Common myeloid progenitor, CD34-positive (primary cell): ENCODE measurements at regions not wholly inside any gene's neighbourhood (a gene's known extent, or its start where the extent isn't known, plus 50 kb on each side); places are given as distances from the start of the nearest gene placed in this dataset.
A peak's percentile ranks its signal among the peaks of the same experiment; 100 is the strongest.

Source experiments
- CTCF ChIA-PET: fragments of 350-600 bp; sonication (Branson Sonifier 250); formaldehyde crosslinking; loops from one replicate; lab custom pipeline; 2021; ENCODE audit warnings: antibody characterized with exemption; lab: Charles Lee
- POLR2A ChIA-PET: fragments of 350-600 bp; sonication (Branson Sonifier 250); formaldehyde crosslinking; loops from one replicate; lab custom pipeline; 2021; ENCODE audit warnings: antibody characterized with exemption; lab: Charles Lee
- DNase-seq, 3 donors: peaks; one replicate each; pipeline versions ENCODE4 v3.0.0 to v3.0.0-alpha.2; 2013
- H3K27ac ChIP-seq, 2 experiments: 1 replicate in 1 of 2; 2 replicates in 1 of 2; pipeline ENCODE4 v1.7.0; 2013; ENCODE audit warnings: inconsistent platforms in 2 of 2, low read length in 2 of 2, mild to moderate bottlenecking in 2 of 2, low read depth in 1 of 2, moderate library complexity in 1 of 2; ENCODE audit not compliant: severe bottlenecking in 2 of 2, insufficient read depth in 1 of 2, poor library complexity in 1 of 2
- H3K27me3 ChIP-seq, 5 experiments: replicated peaks in 2 of 5; 1 replicate in 3 of 5; 2 replicates in 2 of 5; pipeline versions ENCODE4 v1.6.1 to v1.7.0; 2013; ENCODE audit warnings: low read length in 4 of 5, mild to moderate bottlenecking in 2 of 5, moderate library complexity in 2 of 5, inconsistent platforms in 1 of 5; ENCODE audit not compliant: insufficient read depth in 5 of 5, control insufficient read depth in 4 of 5
- H3K36me3 ChIP-seq, 4 experiments: 1 replicate in 2 of 4; 2 replicates in 2 of 4; pipeline versions ENCODE4 v1.6.1 to v1.7.0; 2013; ENCODE audit warnings: low read length in 3 of 4, control low read depth in 1 of 4, mild to moderate bottlenecking in 1 of 4; ENCODE audit not compliant: control insufficient read depth in 4 of 4, insufficient read depth in 4 of 4
- H3K4me1 ChIP-seq, 4 experiments: 1 replicate in 3 of 4; 2 replicates in 1 of 4; pipeline versions ENCODE4 v1.6.1 to v1.7.1; 2013; ENCODE audit warnings: low read length in 3 of 4, mild to moderate bottlenecking in 3 of 4, control low read depth in 1 of 4, inconsistent platforms in 1 of 4, moderate library complexity in 1 of 4; ENCODE audit not compliant: control insufficient read depth in 4 of 4, insufficient read depth in 4 of 4; ENCODE audit errors: control extremely low read depth in 1 of 4
- H3K4me3 ChIP-seq, 7 experiments: 1 replicate in 4 of 7; 2 replicates in 3 of 7; pipeline versions ENCODE4 v1.5.1 to v1.7.0; 2013; ENCODE audit warnings: mild to moderate bottlenecking in 7 of 7, low read length in 6 of 7, moderate library complexity in 6 of 7, inconsistent platforms in 2 of 7, low read depth in 2 of 7, control low read depth in 1 of 7; ENCODE audit not compliant: insufficient read depth in 4 of 7, control insufficient read depth in 1 of 7; ENCODE audit errors: extremely low read depth in 1 of 7
- H3K9me3 ChIP-seq, 5 experiments: 1 replicate in 4 of 5; 2 replicates in 1 of 5; pipeline versions ENCODE4 v1.6.1 to v1.7.1; 2013; ENCODE audit warnings: low read length in 4 of 5, mild to moderate bottlenecking in 2 of 5, inconsistent platforms in 1 of 5, low read depth in 1 of 5, moderate library complexity in 1 of 5; ENCODE audit not compliant: control insufficient read depth in 4 of 5, insufficient read depth in 2 of 5; ENCODE audit errors: control extremely low read depth in 1 of 5
- WGBS: methylation state at CpG from one replicate; pipeline ENCODE4 v1.1.5; 2013; ENCODE audit not compliant: insufficient coverage; 5-methylcytosine and 5-hydroxymethylcytosine counted together

GRCh38 chr3:101928890-101929289, 79.6 kb downstream of the NFKBIZ start:
- CTCF ChIA-PET = no interaction called here
- no peak overlapping the region for H3K4me3 ChIP-seq
- H3K9me3 ChIP-seq = no peaks in the 10 kb centered on the region
- no peaks in the 10 kb centered on the region for H3K27me3 ChIP-seq
- H3K36me3 ChIP-seq = no peaks in the 10 kb centered on the region
- WGBS = no CpG with 5 or more reads among the region's 1 CpG
- POLR2A ChIA-PET = no interaction called here
- DNase-seq = no peak
- peaks cover 0 to 14% (median 2%) of the 10 kb centered on the region in 4 experiments for H3K4me1 ChIP-seq
- H3K27ac ChIP-seq = no peak overlapping the region

DNA sequence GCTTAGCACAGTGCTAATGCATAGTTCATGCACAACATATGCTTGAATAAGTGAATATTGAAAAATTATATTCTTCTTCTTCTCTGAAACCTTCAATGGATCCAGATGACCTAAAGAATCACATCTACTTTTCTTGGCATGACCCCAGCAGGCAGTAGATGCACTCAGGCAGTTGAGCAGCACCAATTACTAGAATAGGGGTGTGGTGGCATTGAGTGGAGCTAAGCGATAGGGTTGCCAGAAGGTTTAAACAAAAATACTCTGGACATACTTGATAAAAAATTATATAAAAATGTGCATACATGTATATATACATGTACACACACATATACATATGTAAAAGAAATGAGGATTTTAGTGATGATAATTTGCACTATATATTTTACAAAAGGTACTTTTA, 81.8 kb downstream of the NFKBIZ start:
- no peak overlapping the region for H3K27ac ChIP-seq
- H3K9me3 ChIP-seq = no peaks in the 10 kb centered on the region
- H3K27me3 ChIP-seq = no peaks in the 10 kb centered on the region
- WGBS = no CpG with 5 or more reads among the region's 1 CpG
- POLR2A ChIA-PET = interaction anchor here (1.0 kb wide), 1 partner anchor 82 kb away, joined by 3 read pairs; the partner anchor contains the start of gene NFKBIZ
- H3K4me3 ChIP-seq = no peak overlapping the region
- peaks cover under 1 to 18% (median 10%) of the 10 kb centered on the region in 4 experiments for H3K4me1 ChIP-seq
- no peak for DNase-seq
- H3K36me3 ChIP-seq = no peaks in the 10 kb centered on the region
- CTCF ChIA-PET = no interaction called here

- POLR2A ChIA-PET = interaction anchor here (0.6 kb wide), 1 partner anchor 89 kb away, joined by 3 read pairs; no protein-coding TSS in a partner anchor
- WGBS = 75% methylated on average over 5 of the region's 6 CpGs
- Histone ChIP-seq H3K4me1 (peaks cover 8 to 27% (median 20%) of the 10 kb centered on the region in 4 experiments), H3K27me3 (no peaks in the 10 kb centered on the region), H3K27ac (no peak overlapping the region), H3K9me3 (no peaks in the 10 kb centered on the region), H3K4me3 (no peak overlapping the region), H3K36me3 (no peaks in the 10 kb centered on the region)
- no peak for DNase-seq
- CTCF ChIA-PET = interaction anchor here (0.7 to 1.5 kb wide), 7 partner anchors 12 to 293 kb away, joined by 3 to 4 read pairs (median 3); no protein-coding TSS in a partner anchor
Measured at GRCh38 chr3:101932326-101933068, 83.2 kb downstream of the NFKBIZ start.

GRCh38 chr3:101936419-101937356, 87.4 kb downstream of the NFKBIZ start:
- Histone ChIP-seq H3K4me1 (peaks cover 41 to 68% (median 60%) of the 10 kb centered on the region in 4 experiments), H3K27ac (peak overlapping the region in 1 of 2 experiments; percentile 30), H3K36me3 (no peaks in the 10 kb centered on the region), H3K4me3 (peak overlapping the region in 1 of 7 experiments; percentile 34), H3K27me3 (no peaks in the 10 kb centered on the region), H3K9me3 (no peaks in the 10 kb centered on the region)
- ChIA-PET POLR2A (no interaction called here), CTCF (interaction anchor here (0.6 to 1.2 kb wide), 3 partner anchors 85 to 288 kb away, joined by 3 read pairs; no protein-coding TSS in a partner anchor)
- 50% methylated on average over 4 of the region's 10 CpGs for whole genome bisulfite sequencing
- DNase-seq = peak; percentile 90 to 97 (median 95)

GRCh38 chr3:101938262-101938847, 89.0 kb downstream of the NFKBIZ start:
- DNase-seq = peak; percentile 37 to 77 (median 60)
- H3K4me1 ChIP-seq = peaks cover 45 to 72% (median 67%) of the 10 kb centered on the region in 4 experiments
- peak overlapping the region in 1 of 2 experiments; percentile 20 for H3K27ac ChIP-seq
- 0% methylated on average over 1 of the region's 2 CpGs for WGBS
- H3K4me3 ChIP-seq = peak overlapping the region in 2 of 7 experiments; percentile 6 to 21
- H3K27me3 ChIP-seq = no peaks in the 10 kb centered on the region
- H3K9me3 ChIP-seq = no peaks in the 10 kb centered on the region
- ChIA-PET CTCF (interaction anchor here (1.0 to 1.2 kb wide), 2 partner anchors 86 to 290 kb away, joined by 3 to 4 read pairs; no protein-coding TSS in a partner anchor), POLR2A (no interaction called here)
- no peaks in the 10 kb centered on the region for H3K36me3 ChIP-seq

DNA sequence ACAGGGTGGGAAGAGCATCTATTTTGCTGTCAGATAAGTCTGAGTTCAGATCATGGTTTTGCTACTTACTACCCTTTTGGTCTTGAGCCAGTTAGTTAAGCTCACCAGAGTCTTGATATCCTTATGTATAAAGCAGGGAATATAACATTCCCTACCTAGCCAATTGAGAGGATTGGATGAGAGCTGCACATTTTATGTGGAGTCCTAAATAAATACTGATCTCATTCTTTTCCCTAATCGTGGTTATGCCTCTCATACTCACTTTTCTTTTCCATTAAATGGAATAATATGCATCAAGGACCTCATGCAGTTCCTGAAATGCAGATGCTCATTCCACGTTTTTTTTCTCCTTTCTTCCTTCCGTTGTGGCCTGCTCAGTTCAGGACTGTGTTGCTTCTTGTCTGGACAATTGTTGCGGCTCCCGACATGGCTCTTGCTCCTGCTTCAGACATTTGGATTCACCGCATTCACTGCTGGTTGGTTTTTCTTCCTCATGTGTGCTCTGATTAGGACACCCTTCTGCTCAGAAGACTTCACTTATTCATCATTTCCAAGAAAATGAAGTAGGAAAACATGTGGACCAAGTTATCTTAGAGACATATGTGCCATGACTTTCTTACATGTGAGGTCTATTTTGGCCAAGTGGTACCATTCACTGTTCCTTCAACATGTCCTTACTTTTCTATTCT, 90.2 kb downstream of the NFKBIZ start:
- H3K9me3 ChIP-seq = no peaks in the 10 kb centered on the region
- POLR2A ChIA-PET = interaction anchor here (1.5 kb wide), 1 partner anchor 90 kb away, joined by 4 read pairs; the partner anchor contains the start of gene NFKBIZ
- 86% methylated on average over 6 of the region's 6 CpGs for whole genome bisulfite sequencing
- CTCF ChIA-PET = no interaction called here
- DNase-seq = no peak
- peak overlapping the region in 1 of 7 experiments; percentile 13 for H3K4me3 ChIP-seq
- no peaks in the 10 kb centered on the region for H3K36me3 ChIP-seq
- no peak overlapping the region for H3K27ac ChIP-seq
- H3K27me3 ChIP-seq = no peaks in the 10 kb centered on the region
- H3K4me1 ChIP-seq = peaks cover 45 to 72% (median 67%) of the 10 kb centered on the region in 4 experiments
